ENCODE measurements at regions not wholly inside any gene's neighbourhood (a gene's known extent, or its start where the extent isn't known, plus 50 kb on each side); places are given as distances from the start of the nearest gene placed in this dataset.

GRCh38 chr7:35508623-35509400 is 186.1 kb downstream of the HERPUD2 start:
- Histone ChIP-seq H3K4me3 (ENCODE audit: low read depth in 1 of 2, low read length in 2 of 2) (no peak overlapping the region), H3K27me3 (ENCODE audit: control insufficient read depth in 1 of 2, insufficient read depth in 2 of 2, low read length in 2 of 2) (no peaks in the 10 kb centered on the region)
- 57 to 60% methylated on average over 3 of the region's 3 CpGs for WGBS, 2 donors

GRCh38 chr7:35505066-35505465 is 189.9 kb downstream of the HERPUD2 start:
- WGBS, 2 donors: 37 to 38% methylated on average over 7 of the region's 7 CpGs
- Histone ChIP-seq H3K27me3 (ENCODE audit: control insufficient read depth in 1 of 2, insufficient read depth in 2 of 2, low read length in 2 of 2) (no peaks in the 10 kb centered on the region), H3K27ac (ENCODE audit: low read depth in 2 of 2, low read length in 1 of 2) (no peak overlapping the region), H3K9me3 (ENCODE audit: control insufficient read depth in 2 of 2, insufficient read depth in 1 of 2, low read depth in 1 of 2, low read length in 1 of 2) (no peaks in the 10 kb centered on the region), H3K4me3 (ENCODE audit: low read depth in 1 of 2, low read length in 2 of 2) (no peak overlapping the region), H3K4me1 (ENCODE audit: control insufficient read depth in 2 of 2, insufficient read depth in 2 of 2, low read length in 1 of 2) (no peaks in the 10 kb centered on the region), H3K36me3 (ENCODE audit: control insufficient read depth in 2 of 2, insufficient read depth in 2 of 2, low read length in 1 of 2) (no peaks in the 10 kb centered on the region)

More at GRCh38 chr7:35508623-35509400, 186.1 kb downstream of the HERPUD2 start:
- Histone ChIP-seq H3K9me3 (ENCODE audit: control insufficient read depth in 2 of 2, insufficient read depth in 1 of 2, low read depth in 1 of 2, low read length in 1 of 2) (no peaks in the 10 kb centered on the region), H3K27ac (ENCODE audit: low read depth in 2 of 2, low read length in 1 of 2) (no peak overlapping the region), H3K4me1 (ENCODE audit: control insufficient read depth in 2 of 2, insufficient read depth in 2 of 2, low read length in 1 of 2) (no peaks in the 10 kb centered on the region), H3K36me3 (ENCODE audit: control insufficient read depth in 2 of 2, insufficient read depth in 2 of 2, low read length in 1 of 2) (no peaks in the 10 kb centered on the region)

- Histone ChIP-seq H3K9me3 (ENCODE audit: control insufficient read depth in 2 of 2, insufficient read depth in 1 of 2, low read depth in 1 of 2, low read length in 1 of 2) (no peaks in the 10 kb centered on the region), H3K27me3 (ENCODE audit: control insufficient read depth in 1 of 2, insufficient read depth in 2 of 2, low read length in 2 of 2) (no peaks in the 10 kb centered on the region), H3K27ac (ENCODE audit: low read depth in 2 of 2, low read length in 1 of 2) (no peak overlapping the region), H3K36me3 (ENCODE audit: control insufficient read depth in 2 of 2, insufficient read depth in 2 of 2, low read length in 1 of 2) (no peaks in the 10 kb centered on the region), H3K4me1 (ENCODE audit: control insufficient read depth in 2 of 2, insufficient read depth in 2 of 2, low read length in 1 of 2) (no peaks in the 10 kb centered on the region), H3K4me3 (ENCODE audit: low read depth in 1 of 2, low read length in 2 of 2) (no peak overlapping the region)
- WGBS, 2 donors: 85 to 91% methylated on average over 5 of the region's 5 CpGs
These were observed 190.6 kb downstream of the HERPUD2 start for GRCh38 chr7:35504365-35504764.

- WGBS, 2 donors: 65 to 83% methylated on average over 3 of the region's 3 CpGs
These were observed 193.3 kb downstream of the HERPUD2 start for GRCh38 chr7:35501681-35502080.

GRCh38 chr7:35499226-35499625 is 195.7 kb downstream of the HERPUD2 start:
- Histone ChIP-seq H3K36me3 (ENCODE audit: control insufficient read depth in 2 of 2, insufficient read depth in 2 of 2, low read length in 1 of 2) (no peaks in the 10 kb centered on the region), H3K4me1 (ENCODE audit: control insufficient read depth in 2 of 2, insufficient read depth in 2 of 2, low read length in 1 of 2) (no peaks in the 10 kb centered on the region), H3K27me3 (ENCODE audit: control insufficient read depth in 1 of 2, insufficient read depth in 2 of 2, low read length in 2 of 2) (no peaks in the 10 kb centered on the region), H3K9me3 (ENCODE audit: control insufficient read depth in 2 of 2, insufficient read depth in 1 of 2, low read depth in 1 of 2, low read length in 1 of 2) (no peaks in the 10 kb centered on the region), H3K27ac (ENCODE audit: low read depth in 2 of 2, low read length in 1 of 2) (no peak overlapping the region), H3K4me3 (ENCODE audit: low read depth in 1 of 2, low read length in 2 of 2) (no peak overlapping the region)
- WGBS, 2 donors: 66 to 68% methylated on average over 5 of the region's 5 CpGs

More at GRCh38 chr7:35501681-35502080, 193.3 kb downstream of the HERPUD2 start:
- no peaks in the 10 kb centered on the region for H3K4me1 ChIP-seq (ENCODE audit: control insufficient read depth in 2 of 2, insufficient read depth in 2 of 2, low read length in 1 of 2)
- no peak overlapping the region for H3K4me3 ChIP-seq (ENCODE audit: low read depth in 1 of 2, low read length in 2 of 2)
- no peak overlapping the region for H3K27ac ChIP-seq (ENCODE audit: low read depth in 2 of 2, low read length in 1 of 2)
- H3K9me3 ChIP-seq (ENCODE audit: control insufficient read depth in 2 of 2, insufficient read depth in 1 of 2, low read depth in 1 of 2, low read length in 1 of 2): no peaks in the 10 kb centered on the region
- H3K36me3 ChIP-seq (ENCODE audit: control insufficient read depth in 2 of 2, insufficient read depth in 2 of 2, low read length in 1 of 2): no peaks in the 10 kb centered on the region
- H3K27me3 ChIP-seq (ENCODE audit: control insufficient read depth in 1 of 2, insufficient read depth in 2 of 2, low read length in 2 of 2): no peaks in the 10 kb centered on the region

- Histone ChIP-seq H3K9me3 (ENCODE audit: control insufficient read depth in 2 of 2, insufficient read depth in 1 of 2, low read depth in 1 of 2, low read length in 1 of 2) (no peaks in the 10 kb centered on the region), H3K4me1 (ENCODE audit: control insufficient read depth in 2 of 2, insufficient read depth in 2 of 2, low read length in 1 of 2) (no peaks in the 10 kb centered on the region), H3K36me3 (ENCODE audit: control insufficient read depth in 2 of 2, insufficient read depth in 2 of 2, low read length in 1 of 2) (no peaks in the 10 kb centered on the region), H3K4me3 (ENCODE audit: low read depth in 1 of 2, low read length in 2 of 2) (no peak overlapping the region), H3K27ac (ENCODE audit: low read depth in 2 of 2, low read length in 1 of 2) (no peak overlapping the region), H3K27me3 (ENCODE audit: control insufficient read depth in 1 of 2, insufficient read depth in 2 of 2, low read length in 2 of 2) (no peaks in the 10 kb centered on the region)
- 81 to 84% methylated on average over 6 of the region's 6 CpGs for WGBS, 2 donors
These were observed 196.5 kb downstream of the HERPUD2 start for GRCh38 chr7:35498416-35498815.

- no peaks in the 10 kb centered on the region for H3K4me1 ChIP-seq (ENCODE audit: control insufficient read depth in 2 of 2, insufficient read depth in 2 of 2, low read length in 1 of 2)
- no peak overlapping the region for H3K27ac ChIP-seq (ENCODE audit: low read depth in 2 of 2, low read length in 1 of 2)
- H3K4me3 ChIP-seq (ENCODE audit: low read depth in 1 of 2, low read length in 2 of 2): no peak overlapping the region
- H3K27me3 ChIP-seq (ENCODE audit: control insufficient read depth in 1 of 2, insufficient read depth in 2 of 2, low read length in 2 of 2): no peaks in the 10 kb centered on the region
- H3K9me3 ChIP-seq (ENCODE audit: control insufficient read depth in 2 of 2, insufficient read depth in 1 of 2, low read depth in 1 of 2, low read length in 1 of 2): no peaks in the 10 kb centered on the region
- H3K36me3 ChIP-seq (ENCODE audit: control insufficient read depth in 2 of 2, insufficient read depth in 2 of 2, low read length in 1 of 2): no peaks in the 10 kb centered on the region
- 78 to 80% methylated on average over 3 of the region's 3 CpGs for WGBS, 2 donors
These were observed 199.1 kb downstream of the HERPUD2 start for GRCh38 chr7:35495844-35496243.

- Histone ChIP-seq H3K4me1 (ENCODE audit: control insufficient read depth in 2 of 2, insufficient read depth in 2 of 2, low read length in 1 of 2) (no peaks in the 10 kb centered on the region), H3K4me3 (ENCODE audit: low read depth in 1 of 2, low read length in 2 of 2) (no peak overlapping the region), H3K27me3 (ENCODE audit: control insufficient read depth in 1 of 2, insufficient read depth in 2 of 2, low read length in 2 of 2) (no peaks in the 10 kb centered on the region), H3K27ac (ENCODE audit: low read depth in 2 of 2, low read length in 1 of 2) (no peak overlapping the region), H3K36me3 (ENCODE audit: control insufficient read depth in 2 of 2, insufficient read depth in 2 of 2, low read length in 1 of 2) (no peaks in the 10 kb centered on the region), H3K9me3 (ENCODE audit: control insufficient read depth in 2 of 2, insufficient read depth in 1 of 2, low read depth in 1 of 2, low read length in 1 of 2) (no peaks in the 10 kb centered on the region)
- WGBS, 2 donors: 79 to 82% methylated on average over 2 of the region's 2 CpGs
These were observed 199.6 kb downstream of the HERPUD2 start for GRCh38 chr7:35495377-35495776.

- no peak overlapping the region for H3K27ac ChIP-seq (ENCODE audit: low read depth in 2 of 2, low read length in 1 of 2)
- H3K36me3 ChIP-seq (ENCODE audit: control insufficient read depth in 2 of 2, insufficient read depth in 2 of 2, low read length in 1 of 2): no peaks in the 10 kb centered on the region
- no peaks in the 10 kb centered on the region for H3K27me3 ChIP-seq (ENCODE audit: control insufficient read depth in 1 of 2, insufficient read depth in 2 of 2, low read length in 2 of 2)
- H3K4me3 ChIP-seq (ENCODE audit: low read depth in 1 of 2, low read length in 2 of 2): no peak overlapping the region
- H3K9me3 ChIP-seq (ENCODE audit: control insufficient read depth in 2 of 2, insufficient read depth in 1 of 2, low read depth in 1 of 2, low read length in 1 of 2): no peaks in the 10 kb centered on the region
- WGBS, 2 donors: 55 to 64% methylated on average over 3 of the region's 3 CpGs
- H3K4me1 ChIP-seq (ENCODE audit: control insufficient read depth in 2 of 2, insufficient read depth in 2 of 2, low read length in 1 of 2): no peaks in the 10 kb centered on the region
These were observed 200.5 kb downstream of the HERPUD2 start for GRCh38 chr7:35494407-35494806.
